ENCODE measurements at regions not wholly inside any gene's neighbourhood (a gene's known extent, or its start where the extent isn't known, plus 50 kb on each side); places are given as distances from the start of the nearest gene placed in this dataset.

DNA sequence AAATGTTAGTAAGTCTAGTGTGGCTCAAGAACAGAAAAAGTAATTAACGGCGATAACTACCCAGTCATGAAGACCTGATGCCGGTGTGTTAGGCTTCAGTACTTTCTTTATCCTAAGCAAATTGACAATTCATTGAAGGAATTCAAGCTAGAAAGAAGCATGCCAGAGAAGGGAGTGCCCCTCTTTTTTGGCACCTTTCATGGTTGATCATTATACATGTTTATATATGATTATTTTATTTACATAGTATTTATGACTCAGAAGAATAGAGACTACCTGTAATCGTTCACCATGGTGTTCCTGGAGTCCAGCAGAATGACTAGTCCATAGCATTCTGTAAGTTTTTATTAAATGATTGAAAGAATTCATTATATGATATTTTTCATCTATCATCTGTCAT lies 548.3 kb upstream of the SLIT2 start:
- Histone ChIP-seq H3K9me3 (ENCODE audit: control insufficient read depth, insufficient read depth, low read length) (no peaks in the 10 kb centered on the region), H3K27ac (ENCODE audit: low read depth, low read length) (no peak overlapping the region), H3K27me3 (ENCODE audit: control insufficient read depth, insufficient read depth, low read length) (no peaks in the 10 kb centered on the region), H3K4me3 (ENCODE audit: low read depth, low read length) (no peak overlapping the region)
- TF ChIP-seq, protein P1, sequence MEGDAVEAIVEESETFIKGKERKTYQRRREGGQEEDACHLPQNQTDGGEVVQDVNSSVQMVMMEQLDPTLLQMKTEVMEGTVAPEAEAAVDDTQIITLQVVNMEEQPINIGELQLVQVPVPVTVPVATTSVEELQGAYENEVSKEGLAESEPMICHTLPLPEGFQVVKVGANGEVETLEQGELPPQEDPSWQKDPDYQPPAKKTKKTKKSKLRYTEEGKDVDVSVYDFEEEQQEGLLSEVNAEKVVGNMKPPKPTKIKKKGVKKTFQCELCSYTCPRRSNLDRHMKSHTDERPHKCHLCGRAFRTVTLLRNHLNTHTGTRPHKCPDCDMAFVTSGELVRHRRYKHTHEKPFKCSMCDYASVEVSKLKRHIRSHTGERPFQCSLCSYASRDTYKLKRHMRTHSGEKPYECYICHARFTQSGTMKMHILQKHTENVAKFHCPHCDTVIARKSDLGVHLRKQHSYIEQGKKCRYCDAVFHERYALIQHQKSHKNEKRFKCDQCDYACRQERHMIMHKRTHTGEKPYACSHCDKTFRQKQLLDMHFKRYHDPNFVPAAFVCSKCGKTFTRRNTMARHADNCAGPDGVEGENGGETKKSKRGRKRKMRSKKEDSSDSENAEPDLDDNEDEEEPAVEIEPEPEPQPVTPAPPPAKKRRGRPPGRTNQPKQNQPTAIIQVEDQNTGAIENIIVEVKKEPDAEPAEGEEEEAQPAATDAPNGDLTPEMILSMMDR (IDR thresholded peaks at IDR 0.05; ENCODE audit: low read depth, low read length), result no peak
- DNase-seq (ENCODE audit: low read depth, low spot score), result no peak
- POLR2A ChIA-PET, result no interaction called here
- CTCF ChIA-PET, result no interaction called here

DNA sequence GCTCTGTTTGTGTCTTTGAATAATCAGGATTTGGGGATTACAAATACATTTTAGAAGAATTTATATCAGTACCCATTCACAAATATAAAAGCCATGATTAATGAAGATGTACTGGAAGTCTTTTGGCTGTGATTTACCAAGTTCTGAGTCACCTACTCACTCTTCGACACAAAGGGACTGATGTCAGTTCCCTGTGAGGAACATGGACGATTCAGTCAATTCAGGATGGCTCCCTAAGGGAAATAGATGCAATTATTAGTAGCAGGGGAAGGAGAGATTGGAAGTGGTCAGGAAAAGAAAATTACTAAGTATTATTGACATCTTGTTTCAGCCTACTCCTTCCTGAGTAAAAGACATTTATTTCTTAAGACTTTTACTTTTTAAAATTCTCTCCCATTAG lies 550.7 kb upstream of the SLIT2 start:
- no peaks in the 10 kb centered on the region for H3K27me3 ChIP-seq (ENCODE audit: control insufficient read depth, insufficient read depth, low read length)
- DNase-seq (ENCODE audit: low read depth, low spot score), result no peak
- no peak overlapping the region for H3K27ac ChIP-seq (ENCODE audit: low read depth, low read length)
- TF ChIP-seq, protein P1 (IDR thresholded peaks at IDR 0.05; ENCODE audit: low read depth, low read length), result no peak
- CTCF ChIA-PET, result no interaction called here
- H3K9me3 ChIP-seq (ENCODE audit: control insufficient read depth, insufficient read depth, low read length), result no peaks in the 10 kb centered on the region
- H3K4me3 ChIP-seq (ENCODE audit: low read depth, low read length), result no peak overlapping the region
- POLR2A ChIA-PET, result no interaction called here

DNA sequence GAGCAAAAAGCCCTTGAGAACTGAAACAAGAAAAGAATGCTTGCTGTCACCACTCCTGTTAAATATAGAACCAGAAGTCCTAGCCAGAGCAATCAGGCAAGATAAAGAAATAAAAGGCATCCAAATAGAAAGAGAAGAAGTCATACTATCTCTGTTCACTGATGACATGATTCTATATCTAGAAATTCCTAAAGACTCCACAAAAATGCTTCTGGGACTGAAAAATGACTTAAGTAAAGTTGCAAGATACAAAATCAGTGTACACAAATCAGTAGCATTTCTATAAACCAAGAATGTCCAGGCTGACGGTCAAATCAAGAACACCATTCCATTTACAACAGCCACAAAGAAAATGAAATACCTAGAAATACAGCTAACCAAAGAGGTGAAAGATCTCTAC lies 552.7 kb upstream of the SLIT2 start:
- Histone ChIP-seq H3K9me3 (ENCODE audit: control insufficient read depth, insufficient read depth, low read length) (no peaks in the 10 kb centered on the region), H3K27ac (ENCODE audit: low read depth, low read length) (no peak overlapping the region), H3K27me3 (ENCODE audit: control insufficient read depth, insufficient read depth, low read length) (no peaks in the 10 kb centered on the region), H3K4me3 (ENCODE audit: low read depth, low read length) (no peak overlapping the region)
- POLR2A ChIA-PET, result no interaction called here
- TF ChIP-seq, protein P1 (IDR thresholded peaks at IDR 0.05; ENCODE audit: low read depth, low read length), result no peak
- CTCF ChIA-PET, result interaction anchor here (0.9 kb wide), 1 partner anchor 550 kb away, joined by 3 read pairs; no protein-coding TSS in a partner anchor
- DNase-seq (ENCODE audit: low read depth, low spot score), result no peak

DNA sequence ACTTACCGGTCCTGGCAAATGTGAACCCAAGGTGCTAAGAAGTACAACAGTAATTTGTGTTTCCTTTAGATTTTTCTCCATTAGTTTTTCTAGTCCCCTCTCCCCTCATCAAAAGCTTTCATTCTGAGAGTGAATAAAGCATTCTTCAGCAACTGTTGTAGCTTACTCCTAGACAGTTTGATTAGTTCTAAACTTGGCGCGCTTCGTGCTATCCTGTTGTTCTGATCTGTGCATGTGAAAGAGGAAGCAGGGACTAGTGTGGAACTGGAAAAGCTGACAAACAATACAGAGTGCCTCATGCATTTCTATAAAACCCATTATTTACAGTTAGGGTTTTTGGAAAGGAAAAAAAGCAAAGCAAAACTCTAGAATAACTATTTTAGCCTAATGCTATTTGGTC lies 556.9 kb upstream of the SLIT2 start:
- Histone ChIP-seq H3K4me3 (ENCODE audit: low read depth, low read length) (no peak overlapping the region), H3K27ac (ENCODE audit: low read depth, low read length) (no peak overlapping the region), H3K9me3 (ENCODE audit: control insufficient read depth, insufficient read depth, low read length) (no peaks in the 10 kb centered on the region), H3K27me3 (ENCODE audit: control insufficient read depth, insufficient read depth, low read length) (no peaks in the 10 kb centered on the region)
- no peak for DNase-seq (ENCODE audit: low read depth, low spot score)
- ChIA-PET POLR2A (no interaction called here), CTCF (no interaction called here)
- TF ChIP-seq, protein P1 (IDR thresholded peaks at IDR 0.05; ENCODE audit: low read depth, low read length), result no peak

DNA sequence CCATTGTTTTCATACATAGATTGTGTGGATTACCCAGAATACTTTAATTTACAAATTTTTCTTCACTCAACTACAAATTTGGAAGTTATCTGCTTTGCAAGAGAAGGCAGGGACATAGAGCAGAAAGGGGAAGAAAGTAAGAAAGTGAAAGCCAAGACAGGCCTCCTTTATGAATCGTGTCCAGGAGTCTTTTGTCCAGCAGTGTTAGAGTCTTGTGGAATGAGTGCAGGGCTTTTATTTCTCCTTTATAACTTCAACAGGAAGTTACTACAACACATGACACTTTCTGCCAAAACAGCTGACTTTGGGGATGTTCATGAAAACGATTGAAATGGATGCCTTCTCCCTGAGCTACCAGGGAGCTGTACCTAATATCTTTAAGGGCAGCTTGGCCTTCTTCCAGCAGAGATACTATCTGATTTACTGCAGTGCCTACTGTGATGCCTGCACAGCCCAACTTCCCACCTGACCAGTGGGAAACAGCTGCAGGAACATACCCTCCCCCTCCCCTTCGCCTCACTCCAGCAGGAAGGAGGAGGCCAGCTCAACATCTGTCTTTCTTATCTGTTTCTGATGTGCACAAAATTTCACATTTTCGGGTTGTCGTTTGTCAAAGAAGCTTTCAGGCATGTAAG lies 557.7 kb upstream of the SLIT2 start:
- POLR2A ChIA-PET, result no interaction called here
- TF ChIP-seq, protein P1 (IDR thresholded peaks at IDR 0.05; ENCODE audit: low read depth, low read length), result no peak

More for the DNA sequence above, 557.7 kb upstream of the SLIT2 start:
- Histone ChIP-seq H3K27ac (ENCODE audit: low read depth, low read length) (no peak overlapping the region), H3K4me3 (ENCODE audit: low read depth, low read length) (no peak overlapping the region), H3K9me3 (ENCODE audit: control insufficient read depth, insufficient read depth, low read length) (no peaks in the 10 kb centered on the region), H3K27me3 (ENCODE audit: control insufficient read depth, insufficient read depth, low read length) (no peaks in the 10 kb centered on the region)
- DNase-seq (ENCODE audit: low read depth, low spot score), result no peak
- CTCF ChIA-PET, result no interaction called here
